ENCODE measurements at regions not wholly inside any gene's neighbourhood (a gene's known extent, or its start where the extent isn't known, plus 50 kb on each side); places are given as distances from the start of the nearest gene placed in this dataset.

- Histone ChIP-seq H3K9ac (ENCODE audit: insufficient read depth, low read length) (no peak overlapping the region), H3K79me2 (ENCODE audit: control insufficient read depth, insufficient read depth, low read length) (no peaks in the 10 kb centered on the region), H4K20me1 (ENCODE audit: control insufficient read depth, extremely low read depth, insufficient read depth, low read length) (no peaks in the 10 kb centered on the region), H3K4me1 (ENCODE audit: control insufficient read depth, extremely low read depth, insufficient read depth, low read length) (peaks cover 8% of the 10 kb centered on the region), H3K4me3 (replicated peaks in 1 of 4; ENCODE audit: control extremely low read depth in 1 of 4, insufficient read depth in 1 of 4, low read depth in 3 of 4, low read length in 4 of 4) (no peak overlapping the region), H2AFZ (ENCODE audit: low read length) (no peak overlapping the region), H3K4me2 (ENCODE audit: extremely low read depth, insufficient read depth, low read length) (no peak overlapping the region), H3K9me3 (ENCODE audit: control insufficient read depth, insufficient read depth, low read depth, low read length) (no peaks in the 10 kb centered on the region), H3K27ac (ENCODE audit: insufficient read depth, low read length) (no peak overlapping the region), H3K27me3 (ENCODE audit: control insufficient read depth, insufficient read depth, low read length) (no peaks in the 10 kb centered on the region), H3K36me3 (ENCODE audit: control insufficient read depth, insufficient read depth, low read length) (no peaks in the 10 kb centered on the region)
- peak in 1 of 2 donors; percentile 56 for DNase-seq (ENCODE audit: low read depth in 2 of 2)
- TF ChIP-seq CTCF (conservative IDR thresholded peaks at IDR 0.05 in 1 of 2, IDR thresholded peaks at IDR 0.05 in 1 of 2; ENCODE audit: low read depth in 1 of 2, low read length in 2 of 2) (no peak), EZH2 (IDR thresholded peaks at IDR 0.05; ENCODE audit: low read length, missing control alignments) (no peak)
These were observed 67.1 kb upstream of the NLK start for GRCh38 chr17:27975146-27976011.

DNA sequence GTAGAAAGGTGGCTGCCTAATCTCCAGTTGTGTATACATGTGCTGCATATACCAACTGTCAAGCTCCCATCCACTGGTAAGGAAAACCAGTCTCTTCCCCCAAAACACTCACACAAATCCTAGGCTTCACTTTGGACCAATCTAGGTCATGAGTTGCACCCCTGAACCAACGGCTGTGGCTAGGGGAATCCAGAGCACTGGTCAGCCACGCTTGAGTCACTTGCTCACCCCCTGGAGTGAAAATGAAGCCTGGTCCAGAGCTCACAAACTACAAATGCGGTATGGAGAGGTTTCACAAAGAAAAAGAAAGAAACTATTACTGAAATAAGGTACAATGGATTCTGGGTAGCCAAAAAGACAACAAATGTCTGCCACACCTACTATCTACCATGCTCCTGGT is 66.1 kb upstream of the NLK start:
- Histone ChIP-seq H3K79me2 (ENCODE audit: control insufficient read depth, insufficient read depth, low read length) (no peaks in the 10 kb centered on the region), H3K27ac (ENCODE audit: insufficient read depth, low read length) (no peak overlapping the region), H3K9ac (ENCODE audit: insufficient read depth, low read length) (no peak overlapping the region), H3K27me3 (ENCODE audit: control insufficient read depth, insufficient read depth, low read length) (no peaks in the 10 kb centered on the region), H4K20me1 (ENCODE audit: control insufficient read depth, extremely low read depth, insufficient read depth, low read length) (no peaks in the 10 kb centered on the region), H3K36me3 (ENCODE audit: control insufficient read depth, insufficient read depth, low read length) (no peaks in the 10 kb centered on the region), H2AFZ (ENCODE audit: low read length) (no peak overlapping the region), H3K4me3 (replicated peaks in 1 of 4; ENCODE audit: control extremely low read depth in 1 of 4, insufficient read depth in 1 of 4, low read depth in 3 of 4, low read length in 4 of 4) (no peak overlapping the region), H3K4me2 (ENCODE audit: extremely low read depth, insufficient read depth, low read length) (no peak overlapping the region), H3K4me1 (ENCODE audit: control insufficient read depth, extremely low read depth, insufficient read depth, low read length) (peaks cover 8% of the 10 kb centered on the region), H3K9me3 (ENCODE audit: control insufficient read depth, insufficient read depth, low read depth, low read length) (no peaks in the 10 kb centered on the region)
- peak in 1 of 2 donors; percentile 11 for DNase-seq (ENCODE audit: low read depth in 2 of 2)
- TF ChIP-seq CTCF (conservative IDR thresholded peaks at IDR 0.05 in 1 of 2, IDR thresholded peaks at IDR 0.05 in 1 of 2; ENCODE audit: low read depth in 1 of 2, low read length in 2 of 2) (no peak), EZH2 (IDR thresholded peaks at IDR 0.05; ENCODE audit: low read length, missing control alignments) (no peak)

DNA sequence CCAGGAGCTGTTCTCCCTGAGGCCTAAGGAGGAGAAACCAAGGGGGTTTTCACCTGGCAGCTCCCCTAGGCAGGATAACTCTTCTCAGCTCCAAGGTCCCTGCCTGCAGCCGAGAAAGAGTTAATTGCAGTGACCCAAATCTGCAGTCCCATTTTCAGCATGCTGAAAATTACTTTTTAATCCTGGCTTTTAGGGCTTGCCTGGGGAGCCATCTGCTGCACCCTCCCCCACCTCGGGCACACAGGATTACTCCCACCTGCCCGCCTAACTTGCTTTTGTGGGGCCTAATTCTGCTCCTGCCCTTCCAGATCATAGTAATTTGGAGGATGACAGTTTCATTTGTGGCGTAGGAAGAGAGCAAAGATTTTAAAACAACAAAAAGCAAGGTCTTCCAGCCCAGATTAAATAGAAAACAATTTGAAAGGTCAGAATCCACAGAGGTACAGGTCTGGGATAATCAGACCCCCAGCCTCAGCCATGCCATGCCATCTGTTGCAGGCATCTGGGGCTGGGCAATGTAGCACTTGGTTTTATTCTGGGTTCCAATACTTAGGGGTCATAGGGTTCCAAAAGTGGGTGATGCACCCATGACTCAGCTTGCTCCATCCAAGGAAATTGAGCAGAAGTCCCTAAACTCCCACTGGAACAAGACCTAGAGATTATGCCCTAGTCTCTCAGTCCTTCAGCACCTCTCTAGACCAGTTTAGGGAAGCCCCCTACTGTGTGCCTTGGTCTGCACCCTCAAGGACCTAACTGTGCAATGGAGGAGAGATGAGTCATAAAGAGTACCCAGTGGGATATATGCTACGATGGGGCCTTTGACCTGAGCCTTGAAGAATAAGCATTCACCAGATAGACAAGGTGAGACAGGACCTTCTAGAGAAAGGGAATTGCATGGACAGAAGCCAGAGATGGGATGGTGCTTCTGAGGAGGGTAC is 64.5 kb upstream of the NLK start:
- no peaks in the 10 kb centered on the region for H3K79me2 ChIP-seq (ENCODE audit: control insufficient read depth, insufficient read depth, low read length)
- H3K27ac ChIP-seq (ENCODE audit: insufficient read depth, low read length), result no peak overlapping the region
- no peak overlapping the region for H2AFZ ChIP-seq (ENCODE audit: low read length)
- no peaks in the 10 kb centered on the region for H3K36me3 ChIP-seq (ENCODE audit: control insufficient read depth, insufficient read depth, low read length)
- no peak for DNase-seq (ENCODE audit: low read depth in 2 of 2)
- peaks cover 8% of the 10 kb centered on the region for H3K4me1 ChIP-seq (ENCODE audit: control insufficient read depth, extremely low read depth, insufficient read depth, low read length)
- no peaks in the 10 kb centered on the region for H3K27me3 ChIP-seq (ENCODE audit: control insufficient read depth, insufficient read depth, low read length)
- no peak overlapping the region for H3K9ac ChIP-seq (ENCODE audit: insufficient read depth, low read length)
- no peak overlapping the region for H3K4me2 ChIP-seq (ENCODE audit: extremely low read depth, insufficient read depth, low read length)
- no peaks in the 10 kb centered on the region for H4K20me1 ChIP-seq (ENCODE audit: control insufficient read depth, extremely low read depth, insufficient read depth, low read length)
- no peak for TF ChIP-seq EZH2 (IDR thresholded peaks at IDR 0.05; ENCODE audit: low read length, missing control alignments)
- no peak for TF ChIP-seq CTCF (conservative IDR thresholded peaks at IDR 0.05 in 1 of 2, IDR thresholded peaks at IDR 0.05 in 1 of 2; ENCODE audit: low read depth in 1 of 2, low read length in 2 of 2)
- H3K4me3 ChIP-seq (replicated peaks in 1 of 4; ENCODE audit: control extremely low read depth in 1 of 4, insufficient read depth in 1 of 4, low read depth in 3 of 4, low read length in 4 of 4), result no peak overlapping the region
- no peaks in the 10 kb centered on the region for H3K9me3 ChIP-seq (ENCODE audit: control insufficient read depth, insufficient read depth, low read depth, low read length)
